BE2C (cell line): ENCODE measurements at regions not wholly inside any gene's neighbourhood (a gene's known extent, or its start where the extent isn't known, plus 50 kb on each side); places are given as distances from the start of the nearest gene placed in this dataset.

Experiments used
- DNase-seq: peaks from one replicate; pipeline ENCODE4 v3.0.0-alpha.2; 2020
- H3K27me3 ChIP-seq: fragments of 250-450 bp; sonication (Bioruptor Pico); 2 replicates; pipeline ENCODE4 v1.5.1; 2020; ENCODE audit warnings: mild to moderate bottlenecking
- H3K36me3 ChIP-seq: fragments of 250-450 bp; sonication (Bioruptor Pico); 2 replicates; pipeline ENCODE4 v1.5.1; 2020; ENCODE audit warnings: mild to moderate bottlenecking
- H3K4me1 ChIP-seq: fragments of 250-450 bp; sonication (Bioruptor Pico); 2 replicates; pipeline ENCODE4 v1.5.1; 2020
- H3K4me3 ChIP-seq: 2 replicates; pipeline ENCODE4 v1.5.1; 2011; ENCODE audit warnings: low read depth, low read length
- H3K9me3 ChIP-seq: fragments of 250-450 bp; sonication (Bioruptor Pico); 2 replicates; pipeline ENCODE4 v1.5.1; 2020
- CTCF ChIP-seq: IDR thresholded peaks from 2 replicates; pipeline ENCODE4 v1.5.1; 2012; ENCODE audit warnings: mild to moderate bottlenecking, low read depth, low read length

- TF ChIP-seq CTCF = no peak
- no peaks in the 10 kb centered on the region for H3K9me3 ChIP-seq
- no peaks in the 10 kb centered on the region for H3K4me1 ChIP-seq
- H3K27me3 ChIP-seq = no peaks in the 10 kb centered on the region
- H3K36me3 ChIP-seq = no peaks in the 10 kb centered on the region
- H3K4me3 ChIP-seq = no peak overlapping the region
- no peak for DNase-seq
Measured at GRCh38 chr4:114057746-114058145, 78.3 kb upstream of the ARSJ start.

GRCh38 chr4:114062499-114062898, 83.1 kb upstream of the ARSJ start:
- no peak for DNase-seq
- Histone ChIP-seq H3K4me3 (no peak overlapping the region), H3K36me3 (no peaks in the 10 kb centered on the region), H3K9me3 (no peaks in the 10 kb centered on the region), H3K27me3 (no peaks in the 10 kb centered on the region), H3K4me1 (no peaks in the 10 kb centered on the region)
- TF ChIP-seq CTCF = no peak

GRCh38 chr4:114072781-114073180, 93.3 kb upstream of the ARSJ start:
- Histone ChIP-seq H3K4me1 (no peaks in the 10 kb centered on the region), H3K9me3 (no peaks in the 10 kb centered on the region), H3K36me3 (no peaks in the 10 kb centered on the region), H3K4me3 (no peak overlapping the region), H3K27me3 (no peaks in the 10 kb centered on the region)
- no peak for DNase-seq
- no peak for TF ChIP-seq CTCF

GRCh38 chr4:114076899-114077570, 97.6 kb upstream of the ARSJ start:
- Histone ChIP-seq H3K4me3 (no peak overlapping the region), H3K4me1 (no peaks in the 10 kb centered on the region), H3K27me3 (no peaks in the 10 kb centered on the region), H3K9me3 (no peaks in the 10 kb centered on the region), H3K36me3 (no peaks in the 10 kb centered on the region)
- no peak for TF ChIP-seq CTCF
- no peak for DNase-seq

- H3K9me3 ChIP-seq = no peaks in the 10 kb centered on the region
- no peaks in the 10 kb centered on the region for H3K4me1 ChIP-seq
- no peak overlapping the region for H3K4me3 ChIP-seq
- no peak for TF ChIP-seq CTCF
- no peak for DNase-seq
- no peaks in the 10 kb centered on the region for H3K36me3 ChIP-seq
- H3K27me3 ChIP-seq = no peaks in the 10 kb centered on the region
Measured at GRCh38 chr4:114077610-114078009, 98.2 kb upstream of the ARSJ start.

GRCh38 chr4:114078636-114079035, 99.2 kb upstream of the ARSJ start:
- TF ChIP-seq CTCF = no peak
- no peaks in the 10 kb centered on the region for H3K27me3 ChIP-seq
- no peak for DNase-seq
- no peaks in the 10 kb centered on the region for H3K36me3 ChIP-seq
- H3K4me3 ChIP-seq = no peak overlapping the region
- H3K4me1 ChIP-seq = no peaks in the 10 kb centered on the region
- no peaks in the 10 kb centered on the region for H3K9me3 ChIP-seq
